GM12878 (cell line): ENCODE measurements at regions not wholly inside any gene's neighbourhood (a gene's known extent, or its start where the extent isn't known, plus 50 kb on each side); places are given as distances from the start of the nearest gene placed in this dataset.

Experiments used
- CHD2 ChIP-seq: IDR thresholded peaks from 2 replicates; pipeline ENCODE4 v1.6.1; 2011; ENCODE audit warnings: low read depth, low read length, improper control_type of control experiment, borderline replicate concordance
- CREB1 ChIP-seq: IDR thresholded peaks from 2 replicates; pipeline ENCODE4 v1.6.1; 2012; ENCODE audit warnings: low read depth, mild to moderate bottlenecking, inconsistent platforms
- EGR1 ChIP-seq, 2 experiments: IDR thresholded peaks; 1 replicate in 1 of 2; 2 replicates in 1 of 2; pipeline ENCODE4 v1.6.1; 2011 to 2012; ENCODE audit warnings: low read depth in 2 of 2, low read length in 2 of 2, borderline replicate concordance in 1 of 2, mild to moderate bottlenecking in 1 of 2, moderate library complexity in 1 of 2
- EP300 ChIP-seq, 2 experiments: fragments of 150-350 bp in 1 of 2; IDR thresholded peaks; 2 replicates each; pipeline ENCODE4 v1.6.1; 2011 to 2012; ENCODE audit warnings: low read depth in 2 of 2, low read length in 2 of 2, borderline replicate concordance in 1 of 2, improper control_type of control experiment in 1 of 2, inconsistent platforms in 1 of 2; ENCODE audit not compliant: control insufficient read depth in 1 of 2
- LARP7 ChIP-seq: fragments of 450-650 bp; IDR thresholded peaks from 2 replicates; pipeline ENCODE4 v1.6.1; 2017; ENCODE audit warnings: mild to moderate bottlenecking
- NBN ChIP-seq: fragments of 450-650 bp; IDR thresholded peaks from 2 replicates; pipeline ENCODE4 v1.6.1; 2016
- TARDBP ChIP-seq: IDR thresholded peaks from 2 replicates; pipeline ENCODE4 v1.6.1; 2016; ENCODE audit warnings: borderline replicate concordance
- TF ChIP-seq, protein P1 (sequence below): IDR thresholded peaks from 2 replicates; pipeline ENCODE4 v1.6.1; 2011; ENCODE audit warnings: low read depth, mild to moderate bottlenecking, low read length, moderate library complexity, borderline replicate concordance; ENCODE audit errors: extremely low read depth
- TF ChIP-seq, protein P2 (sequence below): IDR thresholded peaks from 2 replicates; pipeline ENCODE4 v1.6.1; 2012; ENCODE audit warnings: mild to moderate bottlenecking, low read depth, low read length
- TF ChIP-seq, protein P3 (sequence below): fragments of 450-650 bp; conservative IDR thresholded peaks from 2 replicates; pipeline ENCODE4 v1.6.1; 2017; ENCODE audit warnings: mild to moderate bottlenecking, moderate library complexity
- TF ChIP-seq, protein P4 (sequence below), 3 experiments: IDR thresholded peaks in 2 of 3; conservative IDR thresholded peaks in 1 of 3; 2 replicates each; pipeline ENCODE4 v1.5.1; 2011; ENCODE audit warnings: low read depth in 3 of 3, low read length in 3 of 3, mild to moderate bottlenecking in 3 of 3, control low read depth in 2 of 3, moderate library complexity in 2 of 3, inconsistent platforms in 1 of 3, mixed read lengths in 1 of 3; ENCODE audit not compliant: control insufficient read depth in 2 of 3, insufficient read depth in 1 of 3; ENCODE audit errors: extremely low read depth in 1 of 3

DNA sequence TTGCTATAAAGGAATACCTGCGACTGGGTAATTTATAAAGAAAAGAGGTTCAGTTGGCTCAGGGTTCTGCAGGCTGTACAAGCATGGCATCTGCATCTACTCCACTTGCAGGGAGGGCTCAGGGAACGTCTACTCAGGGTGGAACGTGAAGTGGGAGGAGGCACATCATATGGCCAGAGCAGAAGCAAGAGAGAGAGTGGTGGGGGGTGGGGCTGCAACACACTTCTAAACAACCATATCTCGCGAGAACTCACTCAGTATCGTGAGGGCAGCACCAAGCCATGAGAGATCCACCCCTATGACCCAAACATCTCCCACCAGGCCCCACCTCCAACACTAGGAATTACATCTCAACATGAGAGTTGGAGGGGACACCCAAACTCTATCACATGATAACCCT lies 109.8 kb upstream of the SCAF8 start:
- TF ChIP-seq LARP7 (no peak), CREB1 (no peak), CHD2 (no peak), EP300 (IDR thresholded peaks at IDR 0.05; ENCODE audit: borderline replicate concordance in 1 of 2, control insufficient read depth in 1 of 2, low read depth in 2 of 2, low read length in 2 of 2) (no peak), EGR1 (IDR thresholded peaks at IDR 0.05; ENCODE audit: borderline replicate concordance in 1 of 2, low read depth in 2 of 2, low read length in 2 of 2) (no peak), TARDBP (no peak), NBN (no peak)
- TF ChIP-seq, protein P1, sequence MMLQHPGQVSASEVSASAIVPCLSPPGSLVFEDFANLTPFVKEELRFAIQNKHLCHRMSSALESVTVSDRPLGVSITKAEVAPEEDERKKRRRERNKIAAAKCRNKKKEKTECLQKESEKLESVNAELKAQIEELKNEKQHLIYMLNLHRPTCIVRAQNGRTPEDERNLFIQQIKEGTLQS, result no peak
- TF ChIP-seq, protein P2, sequence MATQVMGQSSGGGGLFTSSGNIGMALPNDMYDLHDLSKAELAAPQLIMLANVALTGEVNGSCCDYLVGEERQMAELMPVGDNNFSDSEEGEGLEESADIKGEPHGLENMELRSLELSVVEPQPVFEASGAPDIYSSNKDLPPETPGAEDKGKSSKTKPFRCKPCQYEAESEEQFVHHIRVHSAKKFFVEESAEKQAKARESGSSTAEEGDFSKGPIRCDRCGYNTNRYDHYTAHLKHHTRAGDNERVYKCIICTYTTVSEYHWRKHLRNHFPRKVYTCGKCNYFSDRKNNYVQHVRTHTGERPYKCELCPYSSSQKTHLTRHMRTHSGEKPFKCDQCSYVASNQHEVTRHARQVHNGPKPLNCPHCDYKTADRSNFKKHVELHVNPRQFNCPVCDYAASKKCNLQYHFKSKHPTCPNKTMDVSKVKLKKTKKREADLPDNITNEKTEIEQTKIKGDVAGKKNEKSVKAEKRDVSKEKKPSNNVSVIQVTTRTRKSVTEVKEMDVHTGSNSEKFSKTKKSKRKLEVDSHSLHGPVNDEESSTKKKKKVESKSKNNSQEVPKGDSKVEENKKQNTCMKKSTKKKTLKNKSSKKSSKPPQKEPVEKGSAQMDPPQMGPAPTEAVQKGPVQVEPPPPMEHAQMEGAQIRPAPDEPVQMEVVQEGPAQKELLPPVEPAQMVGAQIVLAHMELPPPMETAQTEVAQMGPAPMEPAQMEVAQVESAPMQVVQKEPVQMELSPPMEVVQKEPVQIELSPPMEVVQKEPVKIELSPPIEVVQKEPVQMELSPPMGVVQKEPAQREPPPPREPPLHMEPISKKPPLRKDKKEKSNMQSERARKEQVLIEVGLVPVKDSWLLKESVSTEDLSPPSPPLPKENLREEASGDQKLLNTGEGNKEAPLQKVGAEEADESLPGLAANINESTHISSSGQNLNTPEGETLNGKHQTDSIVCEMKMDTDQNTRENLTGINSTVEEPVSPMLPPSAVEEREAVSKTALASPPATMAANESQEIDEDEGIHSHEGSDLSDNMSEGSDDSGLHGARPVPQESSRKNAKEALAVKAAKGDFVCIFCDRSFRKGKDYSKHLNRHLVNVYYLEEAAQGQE, result no peak
- TF ChIP-seq, protein P3, sequence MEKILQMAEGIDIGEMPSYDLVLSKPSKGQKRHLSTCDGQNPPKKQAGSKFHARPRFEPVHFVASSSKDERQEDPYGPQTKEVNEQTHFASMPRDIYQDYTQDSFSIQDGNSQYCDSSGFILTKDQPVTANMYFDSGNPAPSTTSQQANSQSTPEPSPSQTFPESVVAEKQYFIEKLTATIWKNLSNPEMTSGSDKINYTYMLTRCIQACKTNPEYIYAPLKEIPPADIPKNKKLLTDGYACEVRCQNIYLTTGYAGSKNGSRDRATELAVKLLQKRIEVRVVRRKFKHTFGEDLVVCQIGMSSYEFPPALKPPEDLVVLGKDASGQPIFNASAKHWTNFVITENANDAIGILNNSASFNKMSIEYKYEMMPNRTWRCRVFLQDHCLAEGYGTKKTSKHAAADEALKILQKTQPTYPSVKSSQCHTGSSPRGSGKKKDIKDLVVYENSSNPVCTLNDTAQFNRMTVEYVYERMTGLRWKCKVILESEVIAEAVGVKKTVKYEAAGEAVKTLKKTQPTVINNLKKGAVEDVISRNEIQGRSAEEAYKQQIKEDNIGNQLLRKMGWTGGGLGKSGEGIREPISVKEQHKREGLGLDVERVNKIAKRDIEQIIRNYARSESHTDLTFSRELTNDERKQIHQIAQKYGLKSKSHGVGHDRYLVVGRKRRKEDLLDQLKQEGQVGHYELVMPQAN, result no peak
- TF ChIP-seq, protein P4, sequence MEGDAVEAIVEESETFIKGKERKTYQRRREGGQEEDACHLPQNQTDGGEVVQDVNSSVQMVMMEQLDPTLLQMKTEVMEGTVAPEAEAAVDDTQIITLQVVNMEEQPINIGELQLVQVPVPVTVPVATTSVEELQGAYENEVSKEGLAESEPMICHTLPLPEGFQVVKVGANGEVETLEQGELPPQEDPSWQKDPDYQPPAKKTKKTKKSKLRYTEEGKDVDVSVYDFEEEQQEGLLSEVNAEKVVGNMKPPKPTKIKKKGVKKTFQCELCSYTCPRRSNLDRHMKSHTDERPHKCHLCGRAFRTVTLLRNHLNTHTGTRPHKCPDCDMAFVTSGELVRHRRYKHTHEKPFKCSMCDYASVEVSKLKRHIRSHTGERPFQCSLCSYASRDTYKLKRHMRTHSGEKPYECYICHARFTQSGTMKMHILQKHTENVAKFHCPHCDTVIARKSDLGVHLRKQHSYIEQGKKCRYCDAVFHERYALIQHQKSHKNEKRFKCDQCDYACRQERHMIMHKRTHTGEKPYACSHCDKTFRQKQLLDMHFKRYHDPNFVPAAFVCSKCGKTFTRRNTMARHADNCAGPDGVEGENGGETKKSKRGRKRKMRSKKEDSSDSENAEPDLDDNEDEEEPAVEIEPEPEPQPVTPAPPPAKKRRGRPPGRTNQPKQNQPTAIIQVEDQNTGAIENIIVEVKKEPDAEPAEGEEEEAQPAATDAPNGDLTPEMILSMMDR (IDR thresholded peaks at IDR 0.05 in 2 of 3, conservative IDR thresholded peaks at IDR 0.05 in 1 of 3; ENCODE audit: control insufficient read depth in 2 of 3, extremely low read depth in 1 of 3, insufficient read depth in 1 of 3, low read depth in 3 of 3, low read length in 3 of 3), result no peak
